ENCODE measurements at regions not wholly inside any gene's neighbourhood (a gene's known extent, or its start where the extent isn't known, plus 50 kb on each side); places are given as distances from the start of the nearest gene placed in this dataset.
A peak's percentile ranks its signal among the peaks of the same experiment; 100 is the strongest.
"Not testable (repeated sequence)": the region's sequence is repeated elsewhere in the genome, so short reads cannot be mapped to it uniquely, and the experiment has no call there.

- DNase-seq (peak in 3 of 5 donors; percentile 13 to 58 (median 28)), FAIRE-seq (no peak)
- H3K4me3 ChIP-seq (ENCODE audit: low read length in 3 of 3) = no peak overlapping the region
Observed at GRCh38 chr1:143497374-143497747, 474.4 kb downstream of the FAM72C start.

GRCh38 chr1:143496526-143497373 is 475.0 kb downstream of the FAM72C start:
- H3K9me3 ChIP-seq (ENCODE audit: control insufficient read depth in 2 of 3, insufficient read depth in 1 of 3, low read length in 3 of 3); H3K27ac ChIP-seq (ENCODE audit: low read depth in 2 of 2, low read length in 2 of 2); H3K27me3 ChIP-seq (ENCODE audit: control insufficient read depth, insufficient read depth, low read length); FAIRE-seq; intact Hi-C loops (cut with DNase I); H3K9ac ChIP-seq (ENCODE audit: low read length in 3 of 3); H3K4me3 ChIP-seq (ENCODE audit: low read length in 3 of 3); H3K4me1 ChIP-seq (ENCODE audit: control insufficient read depth in 2 of 3, insufficient read depth in 2 of 3, low read depth in 1 of 3, low read length in 3 of 3); H3K36me3 ChIP-seq (ENCODE audit: control insufficient read depth in 2 of 3, insufficient read depth in 3 of 3, low read length in 3 of 3): not testable (repeated sequence)
- DNase-seq = peak in 3 of 5 donors; percentile 8 to 35 (median 13)

More at GRCh38 chr1:143497374-143497747, 474.4 kb downstream of the FAM72C start:
- Histone ChIP-seq H3K27ac (ENCODE audit: low read depth in 2 of 2, low read length in 2 of 2) (no peak overlapping the region), H3K9ac (ENCODE audit: low read length in 3 of 3) (no peak overlapping the region), H3K27me3 (ENCODE audit: control insufficient read depth, insufficient read depth, low read length) (no peaks in the 10 kb centered on the region), H3K36me3 (ENCODE audit: control insufficient read depth in 2 of 3, insufficient read depth in 3 of 3, low read length in 3 of 3) (no peaks in the 10 kb centered on the region), H3K4me1 (ENCODE audit: control insufficient read depth in 2 of 3, insufficient read depth in 2 of 3, low read depth in 1 of 3, low read length in 3 of 3) (no peaks in the 10 kb centered on the region), H3K9me3 (ENCODE audit: control insufficient read depth in 2 of 3, insufficient read depth in 1 of 3, low read length in 3 of 3) (no peaks in the 10 kb centered on the region)
- TF ChIP-seq CTCF (IDR thresholded peaks at IDR 0.05; ENCODE audit: borderline replicate concordance, extremely low read depth, insufficient read depth) = no peak
- intact Hi-C loops (cut with DNase I) = no loop called here
